GM21619 (cell line): ENCODE measurements at regions not wholly inside any gene's neighbourhood (a gene's known extent, or its start where the extent isn't known, plus 50 kb on each side); places are given as distances from the start of the nearest gene placed in this dataset.
"Not testable (repeated sequence)": the region's sequence is repeated elsewhere in the genome, so short reads cannot be mapped to it uniquely, and the experiment has no call there.

Source experiments
- ATAC-seq: cut with Tn5 transposase; IDR thresholded peaks from one replicate; pipeline ENCODE4 v1.9.1; 2021; ENCODE audit not compliant: unreplicated experiment

GRCh38 chr5:57659886-57660285 is 177.3 kb upstream of the ACTBL2 start:
- ATAC-seq: no peak

- ATAC-seq: no peak
Observed at GRCh38 chr5:57658018-57658417, 175.4 kb upstream of the ACTBL2 start.

GRCh38 chr5:57655228-57655627 is 172.6 kb upstream of the ACTBL2 start:
- ATAC-seq: no peak

GRCh38 chr5:57653636-57654290 is 171.2 kb upstream of the ACTBL2 start:
- ATAC-seq: no peak

- ATAC-seq: no peak
Observed at GRCh38 chr5:57651127-57651526, 168.5 kb upstream of the ACTBL2 start.

- peak; percentile 90 for ATAC-seq
Observed at GRCh38 chr5:57650360-57651069, 167.9 kb upstream of the ACTBL2 start.

GRCh38 chr5:57642698-57643097 is 160.1 kb upstream of the ACTBL2 start:
- ATAC-seq: no peak

GRCh38 chr5:57642066-57642465 is 159.5 kb upstream of the ACTBL2 start:
- no peak for ATAC-seq

- ATAC-seq: no peak
Observed at GRCh38 chr5:57635146-57635777, 152.7 kb upstream of the ACTBL2 start.

GRCh38 chr5:57632937-57633336 is 150.3 kb upstream of the ACTBL2 start:
- no peak for ATAC-seq

GRCh38 chr5:57631139-57631538 is 148.5 kb upstream of the ACTBL2 start:
- ATAC-seq: not testable (repeated sequence)

- no peak for ATAC-seq
Observed at GRCh38 chr5:57627661-57628060, 145.1 kb upstream of the ACTBL2 start.

GRCh38 chr5:57626703-57627102 is 144.1 kb upstream of the ACTBL2 start:
- no peak for ATAC-seq

GRCh38 chr5:57621624-57622023 is 139.0 kb upstream of the ACTBL2 start:
- no peak for ATAC-seq

GRCh38 chr5:57618767-57619381 is 136.3 kb upstream of the ACTBL2 start:
- ATAC-seq: no peak

- no peak for ATAC-seq
Observed at GRCh38 chr5:57613741-57614140, 131.1 kb upstream of the ACTBL2 start.

- no peak for ATAC-seq
Observed at GRCh38 chr5:57611177-57611576, 128.6 kb upstream of the ACTBL2 start.

GRCh38 chr5:57608542-57608941 is 125.9 kb upstream of the ACTBL2 start:
- no peak for ATAC-seq

- ATAC-seq: no peak
Observed at GRCh38 chr5:57601996-57602395, 119.4 kb upstream of the ACTBL2 start.

- ATAC-seq: no peak
Observed at GRCh38 chr5:57600321-57600720, 117.7 kb upstream of the ACTBL2 start.

GRCh38 chr5:57598756-57599155 is 116.1 kb upstream of the ACTBL2 start:
- ATAC-seq: no peak

GRCh38 chr5:57598097-57598496 is 115.5 kb upstream of the ACTBL2 start:
- no peak for ATAC-seq
